ENCODE measurements at regions not wholly inside any gene's neighbourhood (a gene's known extent, or its start where the extent isn't known, plus 50 kb on each side); places are given as distances from the start of the nearest gene placed in this dataset.

DNA sequence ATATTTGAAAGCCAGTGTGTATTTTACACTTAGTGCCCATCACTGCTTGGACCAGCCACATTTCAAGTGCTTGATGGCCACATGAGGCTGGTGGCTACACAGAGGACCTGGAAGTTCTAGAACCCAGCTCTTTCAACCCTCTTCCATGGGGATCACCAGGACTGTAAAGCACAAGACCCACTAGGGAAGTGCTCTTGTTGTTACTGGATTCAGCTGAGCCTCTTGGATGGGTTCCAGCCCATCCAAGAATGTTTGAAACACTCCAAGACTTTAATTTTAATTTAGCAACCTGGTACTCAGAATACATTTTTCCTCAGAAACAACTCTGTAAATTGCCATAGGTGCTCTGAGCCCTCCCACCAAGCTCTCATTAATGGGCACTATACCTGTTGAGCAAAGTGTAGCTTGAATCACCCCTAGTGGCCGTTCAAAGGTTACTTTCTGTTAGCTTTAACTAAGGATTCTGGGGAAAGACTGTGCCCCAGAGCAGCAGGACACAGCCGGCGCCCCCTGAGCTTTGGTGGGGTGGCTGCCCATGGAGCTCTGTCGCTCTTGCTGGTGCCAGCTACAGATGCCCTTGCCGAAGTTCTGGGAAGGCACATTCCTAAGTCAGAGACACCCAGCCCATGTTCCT is 212.4 kb downstream of the HSD17B3 start:
- no peak overlapping the region for H3K4me3 ChIP-seq (ENCODE audit: low read depth, low read length)

DNA sequence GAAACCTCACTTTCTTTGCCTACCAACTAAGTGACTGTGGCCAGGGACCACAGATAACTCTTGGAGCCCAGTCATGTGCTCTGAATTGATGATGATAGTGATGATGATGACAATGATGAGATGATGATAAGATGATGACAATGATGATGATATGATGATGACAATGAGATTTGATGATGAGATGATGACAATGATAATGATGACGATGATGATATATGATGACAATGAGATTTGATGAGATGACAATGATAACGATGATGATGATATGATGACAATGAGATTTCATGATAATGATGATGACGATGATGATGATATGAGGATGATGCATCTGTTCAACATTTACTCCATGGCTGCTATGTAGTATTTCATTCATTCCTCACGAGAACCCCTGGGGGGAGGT is 213.0 kb downstream of the ERCC6L2 start:
- no peak overlapping the region for H3K4me3 ChIP-seq (ENCODE audit: low read depth, low read length)

DNA sequence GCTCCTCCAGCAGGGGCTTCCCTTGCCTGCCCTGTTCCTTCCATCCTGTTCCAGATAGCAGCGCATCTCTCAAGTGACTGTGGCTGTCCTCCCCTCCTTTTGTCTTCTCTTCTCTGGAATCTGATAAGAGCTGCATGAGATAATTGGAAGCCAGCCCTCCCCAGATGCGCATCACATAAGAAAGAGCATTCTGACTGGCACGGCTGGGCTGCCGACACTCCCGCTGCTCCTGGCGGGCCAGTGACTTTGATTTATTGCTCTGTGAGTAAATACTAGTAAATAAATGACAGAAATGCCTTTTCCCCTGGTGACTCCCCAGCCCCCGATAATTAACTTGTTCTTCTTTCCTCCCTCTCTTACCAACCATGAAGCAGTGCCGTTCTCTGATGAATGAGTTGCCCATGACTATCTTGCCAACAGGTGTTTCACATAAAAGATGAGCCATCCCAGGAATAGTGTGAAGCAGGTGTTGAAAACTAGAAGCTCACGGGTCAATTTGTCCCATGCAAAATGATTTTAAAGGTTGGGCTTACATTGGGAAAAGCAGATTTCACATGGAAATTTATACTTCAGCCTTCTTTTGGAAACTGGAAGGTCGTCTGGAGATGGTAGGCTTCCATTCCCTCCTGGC is 212.3 kb downstream of the ERCC6L2 start:
- H3K4me3 ChIP-seq (ENCODE audit: low read depth, low read length): no peak overlapping the region

DNA sequence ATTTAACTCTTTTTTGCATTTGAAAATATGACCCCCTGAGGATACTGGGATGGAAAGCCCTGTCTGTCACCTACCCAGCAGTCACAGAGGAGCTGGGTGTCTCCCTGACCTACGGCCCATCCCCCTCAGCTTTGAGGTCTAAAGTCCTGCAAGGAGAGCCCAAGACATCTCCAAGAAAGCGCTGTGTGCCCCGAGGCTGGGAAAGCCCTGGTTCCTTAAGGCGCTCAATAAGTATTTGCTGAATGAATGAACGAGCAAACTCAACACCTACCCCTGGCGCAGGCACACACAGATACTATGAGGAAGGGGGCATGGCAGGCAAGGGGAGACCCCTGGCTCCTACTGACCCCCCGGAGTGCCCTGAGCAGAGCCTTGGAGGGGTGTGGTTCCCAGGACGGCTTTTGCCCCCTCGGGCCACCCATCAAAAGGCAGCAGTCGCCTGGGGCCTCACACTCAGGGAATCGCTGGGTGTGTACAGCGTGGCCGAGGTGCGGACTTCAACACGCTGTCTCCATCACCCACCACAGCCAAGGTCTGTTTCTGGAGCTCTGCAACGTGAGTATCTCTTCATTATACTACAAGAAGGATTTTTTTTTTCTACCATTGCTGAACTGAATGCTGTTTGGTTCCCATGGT is 211.6 kb downstream of the ERCC6L2 start:
- H3K4me3 ChIP-seq (ENCODE audit: low read depth, low read length): no peak overlapping the region

DNA sequence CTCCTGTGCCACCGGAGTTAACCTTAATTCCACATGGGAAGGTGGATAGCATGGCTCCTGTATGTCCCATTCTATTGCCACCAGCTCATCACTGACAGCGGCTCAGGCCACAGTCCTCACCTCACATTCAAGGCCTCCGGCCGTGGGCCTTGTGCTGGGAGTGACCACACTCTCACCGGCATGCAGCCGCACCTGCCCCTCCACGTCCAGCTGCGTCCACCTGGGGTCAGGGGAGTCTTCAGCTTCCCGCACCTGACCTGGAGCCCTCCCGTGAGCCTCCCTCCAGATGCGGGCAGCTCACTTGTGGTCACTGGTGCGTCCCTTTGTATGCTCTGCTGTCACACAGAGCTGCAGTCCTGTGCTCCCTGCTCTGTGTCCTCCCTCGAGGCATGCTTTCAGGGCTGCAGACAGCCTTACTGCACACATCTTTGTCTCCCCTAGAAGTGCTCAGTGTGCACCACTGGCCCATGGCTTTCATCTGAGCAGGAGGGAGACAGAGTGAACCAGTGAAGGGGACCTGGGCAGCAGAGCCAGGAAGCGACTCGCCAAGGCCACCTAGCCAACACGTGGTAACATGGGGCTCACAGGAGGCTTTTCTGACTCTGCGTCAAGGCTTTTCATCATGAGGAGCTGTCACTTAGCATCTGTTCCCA is 210.1 kb downstream of the ERCC6L2 start:
- no peak overlapping the region for H3K4me3 ChIP-seq (ENCODE audit: low read depth, low read length)

DNA sequence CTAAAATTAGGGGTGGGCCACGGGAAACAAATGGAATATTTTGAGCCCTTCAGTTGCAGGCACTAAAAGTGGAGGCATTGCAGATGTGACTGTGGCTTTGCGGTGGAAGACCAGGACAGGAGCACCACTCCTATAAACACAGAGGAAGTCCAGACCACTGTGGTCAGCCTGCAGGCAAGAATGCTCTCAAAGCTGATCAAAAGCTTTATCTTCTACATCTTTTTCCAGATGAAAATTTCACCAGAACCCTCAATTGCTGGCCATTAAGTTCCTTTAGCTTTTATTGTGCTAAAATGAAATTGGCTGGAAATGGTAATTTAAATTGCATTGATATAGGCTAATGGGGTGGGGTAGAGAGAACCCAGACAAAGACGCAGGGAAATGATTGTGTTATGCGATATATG is 208.8 kb downstream of the ERCC6L2 start:
- no peak overlapping the region for H3K4me3 ChIP-seq (ENCODE audit: low read depth, low read length)

DNA sequence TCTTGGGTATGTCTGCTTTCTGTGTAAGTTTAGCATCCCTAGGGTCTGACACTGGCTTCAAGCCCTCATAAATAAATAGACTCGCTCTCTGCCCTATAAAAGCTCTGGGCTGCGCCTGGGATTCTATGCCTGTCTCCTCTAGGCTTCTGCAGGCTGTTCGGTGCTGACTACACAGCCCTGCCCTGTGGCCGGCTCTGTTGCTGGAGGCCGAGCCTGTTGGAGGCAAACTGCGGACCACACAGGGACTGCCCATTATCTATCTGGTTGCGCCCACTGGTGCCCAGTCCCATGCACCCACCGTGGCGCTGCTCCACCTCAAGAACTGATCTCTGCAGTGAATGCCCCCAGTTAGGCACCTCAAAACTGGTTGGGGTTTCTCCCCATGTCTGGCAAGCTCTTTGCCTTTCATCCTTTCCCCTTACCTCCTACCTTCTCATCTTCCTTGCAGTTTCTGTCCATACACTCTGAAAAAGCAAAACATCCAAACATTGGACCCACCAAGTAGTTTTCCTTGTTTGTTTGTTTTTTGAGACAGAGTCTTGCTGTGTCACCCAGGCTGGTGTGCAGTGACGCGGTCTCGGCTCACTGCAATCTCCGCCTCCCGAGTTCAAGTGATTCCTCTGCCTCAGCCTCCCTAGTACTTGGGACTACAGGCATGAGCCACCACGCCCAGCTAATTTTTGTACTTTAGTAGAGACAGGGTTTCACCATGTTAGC is 207.2 kb downstream of the ERCC6L2 start:
- no peak overlapping the region for H3K4me3 ChIP-seq (ENCODE audit: low read depth, low read length)

DNA sequence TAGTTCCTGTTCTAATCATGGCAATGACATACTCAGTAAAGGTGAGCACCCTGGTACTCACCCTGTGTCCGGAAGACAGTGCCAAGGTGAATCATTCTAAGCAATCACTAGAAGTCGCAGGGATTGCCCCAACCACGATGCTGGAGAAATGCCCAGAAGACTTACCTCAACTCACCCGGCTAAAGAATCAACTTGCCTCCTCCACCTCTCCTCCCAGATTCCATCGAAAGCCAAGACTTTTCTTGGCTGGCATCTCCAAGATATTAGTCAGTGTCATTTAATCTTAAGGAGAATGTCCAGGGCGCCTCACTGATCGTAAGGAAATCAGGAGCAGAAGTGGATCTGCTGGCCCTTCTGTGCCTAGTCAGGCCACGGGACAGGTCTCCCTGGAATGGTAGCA is 204.9 kb downstream of the ERCC6L2 start:
- H3K4me3 ChIP-seq (ENCODE audit: low read depth, low read length): no peak overlapping the region

DNA sequence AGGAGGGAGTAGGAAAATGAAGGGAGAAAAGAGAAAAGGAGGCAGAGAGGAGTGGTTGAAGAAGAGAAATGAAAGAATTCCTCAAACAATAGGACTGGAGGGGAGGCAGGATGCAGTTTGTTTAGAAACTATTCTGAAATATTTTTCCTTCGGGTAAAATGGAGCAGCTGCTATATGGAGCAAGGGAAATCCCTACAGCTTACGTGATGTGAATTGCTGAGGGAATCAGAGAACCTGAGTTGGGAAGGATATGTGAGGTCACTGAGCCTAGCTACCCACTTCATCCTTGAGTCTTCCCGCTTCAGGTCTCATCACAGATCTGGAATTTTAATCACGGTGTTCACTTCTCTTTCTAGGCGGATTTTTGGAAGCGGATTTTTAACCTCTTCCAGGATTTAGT is 204.3 kb downstream of the ERCC6L2 start:
- H3K4me3 ChIP-seq (ENCODE audit: low read depth, low read length): no peak overlapping the region

DNA sequence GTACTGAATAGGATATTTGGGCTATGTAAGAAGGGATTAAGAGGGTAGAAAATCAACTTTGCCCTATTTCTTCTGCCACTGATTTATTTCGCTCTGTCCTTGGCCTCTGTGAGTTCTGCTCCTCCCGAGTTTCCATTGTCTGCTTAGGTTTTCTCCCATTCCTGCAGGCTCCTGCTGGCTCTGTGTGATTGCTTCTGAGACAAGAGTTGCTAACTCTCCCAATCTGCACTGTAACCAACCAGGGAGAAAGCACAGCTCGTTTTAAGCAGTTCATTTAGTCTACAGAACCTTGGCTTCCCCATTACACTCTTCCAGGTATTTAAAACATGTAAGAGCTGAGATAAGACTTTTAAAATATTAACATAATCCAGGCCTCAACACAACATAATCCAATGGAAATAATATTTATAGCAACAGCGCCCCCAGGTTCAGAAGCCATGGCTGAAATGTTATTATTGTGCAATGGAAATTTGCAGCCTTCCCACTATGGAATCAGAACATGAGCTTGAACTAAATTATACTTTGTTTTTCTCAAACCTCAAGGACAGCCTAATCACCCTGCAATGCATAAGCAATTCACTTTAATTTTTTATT is 203.5 kb downstream of the ERCC6L2 start:
- no peak overlapping the region for H3K4me3 ChIP-seq (ENCODE audit: low read depth, low read length)

DNA sequence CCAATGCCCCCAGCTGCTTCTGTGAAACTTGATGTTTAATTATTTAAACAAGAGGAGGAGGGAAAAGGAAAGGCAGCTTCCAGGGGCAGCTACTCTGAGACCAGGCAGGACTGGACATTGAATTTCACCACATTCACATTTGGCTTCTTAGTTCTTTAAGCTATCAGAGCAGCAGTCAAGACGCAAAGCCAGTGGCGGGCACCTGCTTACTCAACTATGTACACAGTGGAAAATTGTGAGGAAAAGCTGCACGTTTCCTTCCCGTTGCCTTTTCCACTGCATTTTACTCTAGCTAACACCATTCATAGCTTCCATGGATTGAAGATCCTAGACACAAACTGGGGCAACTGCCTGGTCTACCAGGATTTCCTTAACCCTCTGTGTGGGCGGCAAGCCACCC is 200.3 kb downstream of the ERCC6L2 start:
- H3K4me3 ChIP-seq (ENCODE audit: low read depth, low read length): no peak overlapping the region

DNA sequence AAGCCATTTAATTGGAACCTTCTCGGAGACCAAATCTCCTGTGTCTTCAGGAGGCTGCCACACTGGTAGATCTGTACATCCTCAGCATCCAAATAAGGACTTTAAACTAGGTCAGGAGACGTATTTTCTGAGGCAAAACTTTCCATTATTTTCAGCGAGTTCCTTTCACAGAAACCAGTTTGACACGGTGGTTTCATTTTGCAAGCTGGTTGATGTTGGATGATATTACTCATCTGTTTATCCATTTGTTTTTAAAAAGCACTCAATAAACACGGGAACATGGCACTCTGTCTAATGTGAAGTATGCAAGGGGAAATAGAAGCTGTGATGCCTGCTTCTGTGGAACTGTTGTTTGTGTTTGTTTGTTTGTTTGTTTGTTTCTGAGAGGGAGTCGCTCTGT is 199.6 kb downstream of the ERCC6L2 start:
- no peak overlapping the region for H3K4me3 ChIP-seq (ENCODE audit: low read depth, low read length)

DNA sequence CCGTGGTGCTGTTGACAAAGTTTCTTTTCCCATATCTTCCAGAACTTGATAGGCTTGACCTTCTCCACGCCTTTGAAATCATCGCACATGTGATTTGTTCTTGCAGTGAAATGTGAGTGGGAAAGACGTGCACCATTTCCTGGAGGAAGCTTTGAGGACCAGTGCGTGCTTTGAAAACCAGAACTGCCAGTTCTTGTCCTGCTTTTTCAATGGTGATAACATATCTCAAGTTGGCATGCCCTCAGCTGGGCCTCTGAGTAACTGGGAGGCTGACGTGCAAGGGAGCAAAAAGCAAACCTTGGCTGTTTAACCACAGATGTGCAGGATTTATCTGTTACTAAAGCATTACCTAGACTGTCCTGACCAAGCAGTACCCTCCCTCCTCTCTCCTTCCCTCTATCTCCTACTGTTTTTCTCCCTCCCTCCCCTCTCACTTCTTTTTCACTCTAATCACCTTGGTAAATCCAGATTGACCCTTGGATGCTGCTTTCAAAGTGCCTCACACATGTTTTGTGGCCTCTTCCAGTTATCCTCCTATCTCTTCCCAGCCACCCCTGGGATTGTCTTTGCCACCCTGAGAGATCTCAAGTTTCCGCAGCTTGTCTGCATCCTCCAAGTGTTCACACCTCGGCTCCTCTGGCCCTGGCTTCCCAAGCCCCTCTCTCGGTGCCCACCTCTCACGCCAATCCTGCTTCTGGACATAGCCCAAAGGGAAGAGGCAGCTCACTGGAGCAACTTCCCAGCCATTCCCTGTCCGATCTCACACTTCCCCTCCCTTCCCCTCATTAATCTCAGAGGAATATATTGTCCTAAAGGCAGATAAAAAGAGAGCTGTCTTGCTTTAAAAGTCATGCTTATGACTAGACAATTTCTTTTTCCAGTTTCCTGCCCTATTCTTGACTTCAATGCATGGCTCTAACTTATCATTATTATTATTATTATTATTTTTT is 198.3 kb downstream of the ERCC6L2 start:
- no peak overlapping the region for H3K4me3 ChIP-seq (ENCODE audit: low read depth, low read length)

DNA sequence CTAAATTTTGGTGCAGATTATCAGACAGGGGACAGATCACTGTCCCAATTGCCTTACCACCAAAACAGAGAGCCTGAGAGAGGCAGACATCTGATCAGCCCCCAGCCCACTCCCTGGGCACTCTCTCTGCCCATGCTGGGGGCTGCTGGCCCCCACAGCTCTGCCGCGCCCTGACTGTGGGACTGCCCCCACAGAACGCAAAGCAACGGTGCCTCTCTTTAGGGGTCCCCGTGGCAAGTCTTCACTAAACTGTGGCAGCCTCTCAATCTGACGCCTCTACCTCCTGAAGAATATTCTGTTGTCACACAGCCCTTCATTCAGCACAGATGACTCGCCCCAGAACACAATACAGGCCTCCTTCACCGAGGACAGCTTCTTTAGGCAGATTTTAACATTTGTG is 197.4 kb downstream of the ERCC6L2 start:
- no peak overlapping the region for H3K4me3 ChIP-seq (ENCODE audit: low read depth, low read length)

DNA sequence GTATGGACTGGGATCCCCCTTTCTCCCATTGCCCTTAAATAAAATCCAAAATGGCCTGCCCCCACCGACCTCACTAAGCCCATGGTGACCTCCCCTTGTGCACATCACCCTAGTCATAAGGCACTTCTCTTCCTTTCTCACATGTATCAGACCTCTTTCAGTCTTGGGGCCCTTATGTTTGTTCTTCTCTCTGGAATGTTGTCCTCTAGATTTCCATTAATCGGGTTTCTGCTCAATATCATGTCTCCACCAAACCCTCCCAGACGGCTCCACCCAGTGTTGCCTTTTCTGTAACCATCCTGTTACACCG is 196.3 kb downstream of the ERCC6L2 start:
- H3K4me3 ChIP-seq (ENCODE audit: low read depth, low read length): no peak overlapping the region

DNA sequence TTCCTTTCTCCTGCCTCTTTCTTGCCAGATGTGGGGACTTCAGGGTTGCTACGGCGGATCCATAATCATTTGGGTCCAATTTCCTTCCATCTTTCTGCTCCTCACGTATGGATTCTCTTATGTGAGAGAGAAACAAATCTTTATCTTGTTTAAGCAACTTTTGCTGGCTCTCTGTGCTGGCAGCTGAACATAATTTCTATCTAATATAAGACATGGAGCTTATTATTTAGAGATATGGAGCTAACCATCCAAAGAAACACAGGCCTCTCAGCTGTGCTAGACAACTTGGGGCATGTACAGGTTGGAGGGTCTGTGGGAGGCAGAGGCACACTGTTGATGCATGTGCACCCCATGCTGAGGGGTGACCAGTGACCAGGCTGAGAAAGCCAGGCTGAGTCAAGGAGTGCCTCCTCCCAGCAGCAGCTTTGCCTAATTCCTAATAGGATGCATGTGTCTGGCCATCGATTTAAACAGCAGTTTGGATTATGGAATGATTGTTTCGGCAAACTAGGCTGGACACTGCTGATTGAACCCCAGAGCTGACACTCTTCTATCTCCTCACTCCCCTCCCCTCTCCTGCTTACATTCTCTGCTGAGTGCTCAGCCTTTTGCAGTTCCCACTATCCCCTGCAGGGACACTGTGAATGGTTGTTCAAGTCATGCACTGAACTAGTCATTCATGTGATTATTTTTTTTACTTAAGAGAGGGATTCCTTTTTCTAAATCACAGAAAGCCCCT is 195.8 kb downstream of the ERCC6L2 start:
- H3K4me3 ChIP-seq (ENCODE audit: low read depth, low read length): no peak overlapping the region

DNA sequence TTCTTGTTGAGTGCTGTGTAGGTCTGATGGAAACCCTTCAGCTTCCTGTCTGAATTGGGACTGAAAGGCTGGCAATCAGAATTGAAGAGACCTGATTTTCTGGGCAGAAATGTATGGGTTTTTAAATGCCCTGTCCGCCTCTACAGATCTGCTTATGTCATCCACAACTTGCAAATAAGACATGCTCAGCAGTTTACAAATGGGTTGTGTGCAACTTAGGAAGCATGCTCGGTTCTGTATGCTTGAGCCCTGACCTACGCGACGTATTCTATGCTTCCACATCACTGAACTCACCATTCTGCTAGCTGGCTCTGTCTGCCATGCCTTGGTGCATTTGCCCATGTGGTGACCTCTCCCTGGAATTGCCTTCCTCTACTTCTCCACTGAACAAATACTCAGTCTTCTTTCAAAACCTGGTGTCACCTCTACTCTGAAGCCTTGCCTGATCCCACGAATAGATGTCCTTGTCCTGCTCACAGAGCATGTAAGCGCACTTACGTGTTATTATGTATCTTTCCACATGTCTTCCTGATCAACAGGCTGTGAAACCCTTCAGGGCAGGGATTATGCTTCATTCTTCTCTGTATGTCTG is 194.2 kb downstream of the ERCC6L2 start:
- no peak overlapping the region for H3K4me3 ChIP-seq (ENCODE audit: low read depth, low read length)

DNA sequence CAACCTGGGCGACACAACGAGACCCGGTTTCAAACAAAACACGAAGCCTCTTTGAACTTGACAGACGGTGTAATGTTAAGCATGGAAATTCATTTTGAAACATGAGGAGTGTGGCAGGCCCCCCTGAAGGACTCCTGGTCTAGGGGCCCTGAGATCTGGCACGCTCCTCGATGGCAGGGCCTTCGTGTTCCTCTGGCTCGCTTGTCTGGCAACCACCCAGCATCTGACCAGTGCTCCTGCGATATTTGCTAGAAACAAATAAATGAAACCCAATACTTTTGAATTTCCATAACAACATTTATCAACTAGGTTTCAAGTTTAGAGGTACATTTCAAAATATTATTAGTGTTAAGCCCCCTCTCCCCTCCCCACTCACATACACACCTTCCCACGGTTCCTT is 193.0 kb downstream of the ERCC6L2 start:
- H3K4me3 ChIP-seq (ENCODE audit: low read depth, low read length): no peak overlapping the region

DNA sequence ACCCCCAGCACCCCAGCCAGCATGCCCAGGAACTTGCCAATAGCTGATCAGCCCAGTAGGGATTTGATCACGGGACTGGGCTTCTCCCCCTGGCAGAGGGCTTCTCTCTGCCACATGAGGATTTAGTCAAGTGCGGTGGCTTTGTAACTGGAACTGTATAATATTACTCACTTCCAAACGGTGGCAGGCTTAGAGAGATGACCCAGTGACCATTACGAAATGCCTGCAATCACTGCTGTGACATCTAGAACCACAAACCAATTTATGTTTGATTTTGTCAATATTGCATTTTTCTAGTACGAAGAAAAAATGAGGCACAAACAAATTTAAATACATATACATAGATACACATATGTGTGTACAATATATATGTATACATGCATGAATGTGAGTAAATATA is 192.1 kb downstream of the ERCC6L2 start:
- H3K4me3 ChIP-seq (ENCODE audit: low read depth, low read length): no peak overlapping the region

Measured in iPS-11a (cell line).